HG03139 (cell line): ENCODE measurements at regions not wholly inside any gene's neighbourhood (a gene's known extent, or its start where the extent isn't known, plus 50 kb on each side); places are given as distances from the start of the nearest gene placed in this dataset.
A peak's percentile ranks its signal among the peaks of the same experiment; 100 is the strongest.

Source experiments
- ATAC-seq: cut with Tn5 transposase; IDR thresholded peaks from one replicate; pipeline ENCODE4 v1.9.1; 2021; ENCODE audit not compliant: unreplicated experiment

GRCh38 chr7:142379201-142379885 is 121.5 kb upstream of the PRSS58 start:
- ATAC-seq, result no peak

- ATAC-seq, result no peak
Measured at GRCh38 chr7:142377567-142377966, 119.7 kb upstream of the PRSS58 start.

GRCh38 chr7:142376356-142376997 is 118.6 kb upstream of the PRSS58 start:
- ATAC-seq, result no peak

- no peak for ATAC-seq
Measured at GRCh38 chr7:142375710-142376313, 118.0 kb upstream of the PRSS58 start.

- ATAC-seq, result no peak
Measured at GRCh38 chr7:142372727-142373126, 114.9 kb upstream of the PRSS58 start.

GRCh38 chr7:142371586-142372377 is 113.9 kb upstream of the PRSS58 start:
- ATAC-seq, result no peak

GRCh38 chr7:142365410-142365842 is 107.6 kb upstream of the PRSS58 start:
- ATAC-seq, result no peak

- no peak for ATAC-seq
Measured at GRCh38 chr7:142364551-142364950, 106.7 kb upstream of the PRSS58 start.

GRCh38 chr7:142362349-142362748 is 104.5 kb upstream of the PRSS58 start:
- no peak for ATAC-seq

GRCh38 chr7:142359694-142360279 is 101.9 kb upstream of the PRSS58 start:
- no peak for ATAC-seq

GRCh38 chr7:142357953-142358520 is 100.2 kb upstream of the PRSS58 start:
- ATAC-seq, result peak; percentile 87

GRCh38 chr7:142356166-142356565 is 98.3 kb upstream of the PRSS58 start:
- no peak for ATAC-seq

GRCh38 chr7:142355328-142355727 is 97.5 kb upstream of the PRSS58 start:
- no peak for ATAC-seq

- no peak for ATAC-seq
Measured at GRCh38 chr7:142353147-142354060, 95.5 kb upstream of the PRSS58 start.

GRCh38 chr7:142352543-142352942 is 94.7 kb upstream of the PRSS58 start:
- no peak for ATAC-seq

GRCh38 chr7:142351145-142351544 is 93.3 kb upstream of the PRSS58 start:
- no peak for ATAC-seq

GRCh38 chr7:142349670-142350405 is 92.0 kb upstream of the PRSS58 start:
- ATAC-seq, result no peak

GRCh38 chr7:142348921-142349405 is 91.1 kb upstream of the PRSS58 start:
- no peak for ATAC-seq

GRCh38 chr7:142348100-142348499 is 90.2 kb upstream of the PRSS58 start:
- no peak for ATAC-seq
